Small intestine (tissue), 7 donors: ENCODE measurements at regions not wholly inside any gene's neighbourhood (a gene's known extent, or its start where the extent isn't known, plus 50 kb on each side); places are given as distances from the start of the nearest gene placed in this dataset.

Source experiments
- DNase-seq, 2 donors: peaks; one replicate each; pipeline versions ENCODE4 v3.0.0 to v3.0.0-alpha.2; 2013
- FAIRE-seq: peaks from 2 replicates; lab custom pipeline; 2012; peaks lifted over from hg19 to GRCh38; lab: Jason Lieb, UNC
- H3K27ac ChIP-seq, 3 donors: one replicate each; pipeline ENCODE4 v1.5.1; 2013; ENCODE audit warnings: low read length in 2 of 3, mild to moderate bottlenecking in 2 of 3, control low read depth in 1 of 3, inconsistent platforms in 1 of 3, low read depth in 1 of 3, moderate library complexity in 1 of 3
- H3K27me3 ChIP-seq, 3 donors: one replicate each; pipeline ENCODE4 v1.6.1; 2013; ENCODE audit warnings: low read length in 3 of 3, inconsistent platforms in 1 of 3; ENCODE audit not compliant: control insufficient read depth in 3 of 3, insufficient read depth in 3 of 3
- H3K36me3 ChIP-seq, 3 donors: one replicate each; pipeline ENCODE4 v1.6.1; 2013; ENCODE audit warnings: low read length in 3 of 3, inconsistent platforms in 1 of 3, low read depth in 1 of 3, mild to moderate bottlenecking in 1 of 3, moderate library complexity in 1 of 3; ENCODE audit not compliant: control insufficient read depth in 3 of 3, insufficient read depth in 2 of 3
- H3K4me1 ChIP-seq, 3 donors: one replicate each; pipeline ENCODE4 v1.6.1; 2013; ENCODE audit warnings: low read length in 2 of 3, inconsistent platforms in 1 of 3, low read depth in 1 of 3, mild to moderate bottlenecking in 1 of 3, moderate library complexity in 1 of 3; ENCODE audit not compliant: control insufficient read depth in 3 of 3, insufficient read depth in 2 of 3
- H3K4me3 ChIP-seq, 3 donors: one replicate each; pipeline ENCODE4 v1.5.1; 2013; ENCODE audit warnings: low read length in 3 of 3, control low read depth in 1 of 3, inconsistent platforms in 1 of 3, low read depth in 1 of 3, mild to moderate bottlenecking in 1 of 3, moderate library complexity in 1 of 3
- H3K9me3 ChIP-seq, 2 donors: one replicate each; pipeline ENCODE4 v1.6.1; 2013; ENCODE audit warnings: low read depth in 1 of 2, low read length in 1 of 2; ENCODE audit not compliant: control insufficient read depth in 2 of 2, insufficient read depth in 1 of 2
- WGBS, 3 donors: extraction: QIAGEN DNeasy Blood & Tissue Kit; methylation state at CpG; one replicate each; pipeline ENCODE4 v1.1.7; 2013; 5-methylcytosine and 5-hydroxymethylcytosine counted together
- donor health status: healthy with polysubstance abuse.
- donor health status: control.
- donor health status: control.
- donor health status: Bipolar disorder and iron deficiency.
- donor health status: healthy.

DNA sequence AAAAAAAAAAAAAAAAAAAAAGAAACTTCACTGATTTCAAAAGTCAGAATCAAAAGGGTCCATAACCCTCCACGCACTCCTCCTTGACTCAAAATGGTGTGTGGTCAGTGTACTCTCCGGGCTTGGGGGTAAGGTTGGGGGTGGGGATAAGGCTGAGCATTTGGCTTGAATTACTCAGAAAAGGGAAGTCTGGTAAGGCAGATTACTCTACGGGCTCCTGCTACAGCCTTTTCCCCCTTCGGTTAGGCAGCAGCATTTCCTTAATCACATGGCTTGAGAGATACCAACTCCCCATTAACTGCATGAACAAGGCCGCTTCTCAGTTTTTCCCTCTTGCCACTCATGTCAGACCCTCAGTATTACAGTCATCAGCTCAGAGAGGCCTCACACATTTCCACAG, 135.4 kb upstream of the DUSP21 start:
- WGBS, 3 donors = 65 to 91% (median 67%) methylated on average over 5 of the region's 5 CpGs
- DNase-seq = no peak
- Histone ChIP-seq H3K36me3 (no peaks in the 10 kb centered on the region), H3K27ac (no peak overlapping the region), H3K4me3 (no peak overlapping the region), H3K9me3 (no peaks in the 10 kb centered on the region), H3K4me1 (no peaks in the 10 kb centered on the region), H3K27me3 (no peaks in the 10 kb centered on the region)
- no peak for FAIRE-seq

DNA sequence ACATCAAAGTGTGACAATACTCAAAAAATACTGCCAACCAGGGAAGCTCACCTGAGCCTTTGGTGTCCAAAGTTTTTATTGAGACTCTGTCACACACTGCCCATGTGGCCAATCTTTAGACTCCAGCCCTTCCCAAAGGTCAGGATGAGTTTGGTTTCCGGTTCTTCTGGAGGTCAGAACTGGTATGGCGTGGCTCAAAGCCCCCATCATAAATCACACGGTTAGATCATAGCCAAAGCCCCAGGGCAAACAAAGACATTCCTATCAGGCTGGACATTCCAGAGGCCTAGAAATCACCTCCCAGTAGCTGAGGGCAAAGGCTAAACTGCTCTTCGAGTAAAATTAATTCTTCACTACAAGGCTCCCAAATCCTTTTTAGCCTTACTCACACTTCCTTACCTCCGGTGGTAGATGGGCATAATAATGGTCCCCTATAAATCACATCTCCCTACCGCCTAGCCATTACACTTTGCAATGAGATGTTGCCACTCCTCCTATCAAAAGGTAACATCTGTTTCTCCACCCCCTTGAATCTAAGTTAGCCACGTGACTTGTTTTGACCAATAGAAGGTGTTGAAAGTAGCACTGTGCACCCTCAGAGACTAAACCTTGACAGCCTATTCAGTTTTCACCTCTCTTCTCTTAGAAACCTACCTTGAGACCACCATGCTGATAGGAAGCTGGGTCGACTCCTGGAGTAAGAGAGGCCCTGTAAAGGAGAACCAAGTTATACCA, 137.8 kb upstream of the DUSP21 start:
- 46 to 57% (median 47%) methylated on average over 8 of the region's 8 CpGs for WGBS, 3 donors

DNA sequence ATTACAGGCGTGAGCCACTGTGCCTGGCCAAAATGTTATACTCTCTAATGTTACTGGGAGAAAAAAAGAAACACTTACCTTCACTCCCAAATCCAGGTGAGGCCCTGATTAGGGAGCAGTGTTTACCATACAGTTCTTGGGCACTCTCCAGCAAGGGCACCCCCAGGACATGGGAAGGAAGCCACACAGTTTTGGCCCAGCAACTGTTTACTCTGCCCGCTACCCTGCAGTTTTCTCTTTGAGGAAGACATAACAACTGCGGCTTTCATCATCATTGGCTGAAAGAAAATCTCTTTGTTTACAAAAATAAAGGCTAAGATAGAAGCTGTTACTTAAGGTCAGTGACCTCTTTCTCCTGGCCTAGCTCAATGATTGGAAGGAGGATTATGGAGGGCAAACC, 145.5 kb upstream of the DUSP21 start:
- H3K27me3 ChIP-seq = no peaks in the 10 kb centered on the region
- no peak overlapping the region for H3K4me3 ChIP-seq
- WGBS, 3 donors = 55 to 77% (median 60%) methylated on average over 3 of the region's 3 CpGs
- H3K36me3 ChIP-seq = no peaks in the 10 kb centered on the region
- FAIRE-seq (no peak), DNase-seq (no peak)
- no peak overlapping the region for H3K27ac ChIP-seq
- peaks cover 0 to 4% (median 2%) of the 10 kb centered on the region in 3 donors for H3K4me1 ChIP-seq
- no peaks in the 10 kb centered on the region for H3K9me3 ChIP-seq

More for the DNA sequence above, 137.8 kb upstream of the DUSP21 start:
- no peak overlapping the region for H3K27ac ChIP-seq
- DNase-seq = peak; percentile 17 to 25
- no peaks in the 10 kb centered on the region for H3K4me1 ChIP-seq
- no peaks in the 10 kb centered on the region for H3K27me3 ChIP-seq
- no peaks in the 10 kb centered on the region for H3K36me3 ChIP-seq
- H3K9me3 ChIP-seq = no peaks in the 10 kb centered on the region
- H3K4me3 ChIP-seq = no peak overlapping the region
- FAIRE-seq = no peak

DNA sequence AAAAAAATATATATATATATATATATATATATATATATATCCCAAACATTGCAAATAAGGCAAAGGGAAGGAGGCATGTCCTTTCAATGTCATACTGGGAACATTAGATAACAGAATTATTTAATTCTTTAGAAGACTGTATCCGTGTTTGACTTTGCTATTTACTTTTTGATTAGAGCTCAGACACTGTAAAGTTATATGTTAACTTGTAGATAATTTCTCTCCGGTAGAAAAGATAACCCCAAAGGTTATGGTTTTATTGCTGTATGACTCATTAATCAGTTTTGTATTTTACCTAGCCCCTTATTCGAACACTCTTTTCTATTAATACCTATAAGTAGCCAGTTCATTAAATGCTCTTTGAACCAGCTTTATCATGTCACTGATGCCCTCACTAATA, 150.6 kb upstream of the DUSP21 start:
- WGBS, 3 donors = 7 to 74% (median 33%) methylated on average over 3 of the region's 3 CpGs
- no peaks in the 10 kb centered on the region for H3K9me3 ChIP-seq
- H3K4me3 ChIP-seq = no peak overlapping the region
- H3K36me3 ChIP-seq = no peaks in the 10 kb centered on the region
- H3K4me1 ChIP-seq = peaks cover 0 to 9% (median 2%) of the 10 kb centered on the region in 3 donors
- H3K27me3 ChIP-seq = no peaks in the 10 kb centered on the region
- H3K27ac ChIP-seq = no peak overlapping the region
- FAIRE-seq (peak; percentile 91), DNase-seq (peak; percentile 52 to 70)

DNA sequence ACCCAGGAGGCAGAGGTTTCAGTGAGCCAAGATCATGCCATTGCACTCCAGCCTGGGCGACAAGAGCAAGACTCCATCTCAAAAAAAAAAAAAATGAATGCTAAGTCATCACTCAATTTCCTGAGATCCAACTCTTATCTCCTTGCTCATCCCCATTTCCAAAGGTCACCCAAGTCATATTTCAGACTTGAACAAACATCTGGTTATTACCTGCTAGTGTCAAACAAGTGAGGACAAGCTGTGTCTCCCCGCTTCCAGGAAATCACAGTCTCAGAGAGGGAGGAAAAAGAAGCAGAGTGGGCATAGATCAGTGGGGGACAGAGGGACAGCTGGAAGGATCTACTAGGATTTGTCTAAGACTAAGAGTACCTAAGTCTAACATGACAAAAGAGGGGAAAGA, 147.5 kb upstream of the FUNDC1 start:
- Histone ChIP-seq H3K27me3 (no peaks in the 10 kb centered on the region), H3K4me1 (peaks cover 0 to 9% (median 2%) of the 10 kb centered on the region in 3 donors), H3K36me3 (no peaks in the 10 kb centered on the region), H3K9me3 (no peaks in the 10 kb centered on the region), H3K27ac (peak overlapping the region in 1 of 3 donors; percentile 44), H3K4me3 (no peak overlapping the region)
- WGBS, 3 donors = 36 to 93% (median 76%) methylated on average over 1 to 2 of the region's 2 CpGs
- DNase-seq = peak in 1 of 2 donors; percentile 37
- FAIRE-seq = no peak

DNA sequence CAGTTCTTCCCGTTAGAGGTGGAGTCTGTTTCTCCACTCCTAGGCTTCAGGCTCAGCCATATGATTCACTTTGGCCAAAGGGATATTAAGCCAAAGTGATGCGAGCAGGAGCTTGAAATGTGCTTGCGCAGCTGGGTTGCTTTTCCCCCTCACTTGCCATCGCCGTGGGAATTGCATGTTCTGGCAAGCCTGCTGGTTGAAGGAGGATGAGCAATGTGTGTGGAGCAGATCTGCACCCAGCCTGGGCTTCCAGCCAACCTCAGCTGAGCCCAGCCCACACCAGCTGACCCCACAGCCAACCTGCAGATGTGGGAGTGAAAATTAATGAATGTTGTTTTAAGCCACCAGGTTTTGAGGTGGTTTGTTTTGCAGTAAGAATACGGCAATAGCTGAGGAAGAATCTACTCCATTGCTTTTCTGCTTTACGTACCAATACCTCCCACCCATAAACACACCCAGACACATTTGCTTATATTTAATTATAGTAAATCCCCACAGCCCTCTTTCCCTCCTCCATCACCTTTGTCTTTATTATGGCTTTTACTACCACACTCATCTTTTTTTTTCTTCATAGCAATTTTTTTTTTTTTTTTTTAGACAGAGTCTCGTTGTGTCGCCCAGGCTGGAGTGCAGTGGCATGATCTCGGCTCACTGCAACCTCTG, 132.8 kb upstream of the FUNDC1 start:
- FAIRE-seq (no peak), DNase-seq (no peak)
- no peaks in the 10 kb centered on the region for H3K27me3 ChIP-seq
- H3K4me1 ChIP-seq = no peaks in the 10 kb centered on the region
- no peak overlapping the region for H3K4me3 ChIP-seq
- H3K9me3 ChIP-seq = no peaks in the 10 kb centered on the region
- 54 to 64% (median 61%) methylated on average over 10 of the region's 10 CpGs for WGBS, 3 donors
- H3K36me3 ChIP-seq = no peaks in the 10 kb centered on the region
- no peak overlapping the region for H3K27ac ChIP-seq

DNA sequence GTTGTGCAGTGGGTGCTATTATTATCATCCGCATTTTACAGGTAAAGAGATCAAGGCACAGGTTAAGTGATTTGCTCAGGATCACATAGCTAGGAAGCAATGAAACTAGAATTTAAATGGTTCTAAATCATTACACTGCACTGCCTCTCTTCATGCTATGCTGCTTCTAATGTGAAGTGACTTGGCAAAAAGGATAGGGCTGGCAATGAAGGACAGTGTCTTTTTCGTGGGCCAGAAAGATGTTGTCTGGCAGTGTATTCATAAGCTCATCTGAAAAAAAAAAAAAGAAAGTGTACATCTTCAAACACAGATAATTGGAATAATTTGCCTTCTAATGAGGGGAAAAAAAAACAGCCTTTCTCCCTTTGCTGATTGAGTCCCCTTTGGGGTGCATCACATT, 132.2 kb upstream of the FUNDC1 start:
- FAIRE-seq (no peak), DNase-seq (no peak)
- H3K36me3 ChIP-seq = no peaks in the 10 kb centered on the region
- H3K4me1 ChIP-seq = no peaks in the 10 kb centered on the region
- H3K4me3 ChIP-seq = no peak overlapping the region
- no peaks in the 10 kb centered on the region for H3K9me3 ChIP-seq
- no peaks in the 10 kb centered on the region for H3K27me3 ChIP-seq
- 69 to 77% (median 74%) methylated on average over 2 of the region's 2 CpGs for WGBS, 3 donors
- no peak overlapping the region for H3K27ac ChIP-seq

DNA sequence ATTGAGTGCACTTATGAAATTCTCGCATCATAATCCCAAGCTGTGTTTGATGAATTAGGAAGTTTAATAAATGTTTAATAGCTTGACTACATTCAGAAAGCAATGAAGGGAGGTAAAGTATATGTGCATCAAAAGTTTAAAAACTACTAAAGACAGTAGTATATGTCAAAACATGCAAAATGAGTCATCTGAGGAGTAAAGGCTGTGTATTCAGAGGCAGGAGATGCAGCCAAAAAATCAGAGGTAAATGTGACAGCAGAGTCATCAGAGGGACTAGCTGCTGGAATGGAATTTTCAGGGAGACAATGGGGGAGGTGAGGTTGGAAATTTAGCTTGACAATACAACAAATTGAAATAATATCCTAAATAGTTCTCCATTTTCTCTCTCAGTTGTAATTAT, 127.0 kb upstream of the FUNDC1 start:
- H3K36me3 ChIP-seq = no peaks in the 10 kb centered on the region
- no peak for FAIRE-seq
- no peaks in the 10 kb centered on the region for H3K27me3 ChIP-seq
- no peak for DNase-seq
- no peaks in the 10 kb centered on the region for H3K4me1 ChIP-seq
- WGBS, 3 donors = 60 to 73% (median 72%) methylated on average over 1 of the region's 1 CpG
- H3K4me3 ChIP-seq = no peak overlapping the region
- H3K27ac ChIP-seq = no peak overlapping the region
- peaks cover 0 to 3% of the 10 kb centered on the region in 2 donors for H3K9me3 ChIP-seq
